Activated CD4-positive, alpha-beta T cell treated with anti-CD3 and anti-CD28 coated beads, Interleukin-10, Interleukin-2, amounts not matched to agents 100 ng/mL and 50 ng/mL, durations not matched to agents 16 hours and 8 hours (primary cell): ENCODE measurements at regions not wholly inside any gene's neighbourhood (a gene's known extent, or its start where the extent isn't known, plus 50 kb on each side); places are given as distances from the start of the nearest gene placed in this dataset.
"Not testable (repeated sequence)": the region's sequence is repeated elsewhere in the genome, so short reads cannot be mapped to it uniquely, and the experiment has no call there.

ENCODE experiments used
- DNase-seq: peaks from one replicate; pipeline ENCODE4 v3.0.0-alpha.2; 2020

GRCh38 chr11:103812680-103813079, 223.8 kb upstream of the DDI1 start:
- DNase-seq = no peak

DNA sequence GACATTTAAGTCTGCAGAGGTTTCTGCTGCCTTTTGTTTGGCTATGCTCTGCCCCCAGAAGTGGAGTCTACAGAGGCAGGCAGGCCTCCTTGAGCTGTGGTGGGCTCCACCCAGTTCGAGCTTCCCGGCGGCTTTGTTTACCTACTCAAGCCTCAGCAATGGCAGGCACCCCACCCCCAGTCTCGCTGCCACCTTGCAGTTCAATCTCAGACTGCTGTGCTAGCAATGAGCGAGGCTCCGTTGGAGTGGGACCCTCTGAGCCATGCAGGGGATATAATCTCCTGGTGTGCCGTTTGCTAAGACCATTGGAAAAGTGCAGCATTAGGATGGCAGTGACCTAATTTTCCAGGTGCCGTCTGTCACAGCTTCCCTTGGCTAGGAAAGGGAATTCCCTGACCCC, 216.1 kb upstream of the DDI1 start:
- not testable (repeated sequence) for DNase-seq

GRCh38 chr11:103824116-103824515, 212.3 kb upstream of the DDI1 start:
- DNase-seq = no peak

DNA sequence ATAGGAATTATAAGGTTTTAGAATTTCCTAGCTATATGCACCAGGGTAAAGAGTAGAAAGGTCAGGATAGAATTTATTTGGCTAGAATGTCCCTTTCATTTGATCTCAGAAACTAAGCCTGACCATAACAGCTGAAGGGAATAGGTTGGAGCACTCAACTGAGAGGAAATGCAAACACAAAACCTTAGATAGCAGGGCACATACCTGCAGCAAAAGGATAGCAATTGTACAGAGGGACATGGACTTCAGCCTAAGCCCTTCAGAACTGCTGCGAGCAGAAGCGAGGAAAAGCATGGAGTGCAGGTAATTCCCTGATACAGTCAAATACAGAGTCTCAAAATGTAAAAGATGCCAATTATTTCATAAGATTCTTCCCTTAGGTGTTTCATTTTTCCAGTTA, 211.0 kb upstream of the DDI1 start:
- no peak for DNase-seq

DNA sequence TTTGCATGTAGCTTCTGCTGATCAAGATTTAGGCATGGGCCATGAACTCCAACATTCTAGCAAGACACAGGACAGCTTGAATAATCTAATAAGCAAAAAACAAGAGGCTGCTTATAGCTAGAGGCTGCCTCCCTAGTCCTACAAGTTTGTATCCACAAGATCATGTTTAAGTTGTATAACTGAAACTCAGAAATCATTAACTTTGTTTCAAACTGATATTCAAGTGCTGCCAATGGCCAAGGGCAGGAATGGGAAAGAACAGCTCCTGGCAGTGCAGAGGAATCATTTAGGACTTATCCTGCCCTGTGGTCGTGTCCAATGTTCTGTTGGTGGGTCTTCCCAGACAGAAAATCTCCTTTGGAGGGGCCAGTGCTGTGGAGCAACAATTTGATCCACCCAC, 209.6 kb upstream of the DDI1 start:
- DNase-seq = no peak

DNA sequence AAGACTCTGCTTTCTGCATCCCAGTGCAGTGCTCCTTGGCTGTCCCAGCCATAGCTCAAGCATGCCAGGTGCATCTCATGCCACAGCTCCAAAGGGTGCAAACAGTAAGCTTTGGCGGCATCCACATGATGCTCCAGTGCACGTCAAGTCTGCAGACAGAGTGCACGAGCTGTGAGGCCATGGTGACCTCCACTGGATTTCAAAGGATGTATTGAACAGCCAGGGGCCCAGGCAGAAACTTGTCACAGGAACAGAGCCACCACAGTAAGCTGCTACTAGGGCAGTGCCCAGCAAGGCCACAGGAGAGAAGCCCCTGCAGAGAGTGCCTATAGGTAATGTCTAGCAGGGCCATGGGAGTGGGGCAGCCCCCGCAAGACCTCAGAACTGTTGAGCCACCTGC, 206.8 kb upstream of the DDI1 start:
- no peak for DNase-seq

GRCh38 chr11:103830205-103830604, 206.2 kb upstream of the DDI1 start:
- DNase-seq = no peak

- DNase-seq = no peak
These were observed 203.7 kb upstream of the DDI1 start for GRCh38 chr11:103832762-103833161.

GRCh38 chr11:103842191-103842590, 194.2 kb upstream of the DDI1 start:
- no peak for DNase-seq

DNA sequence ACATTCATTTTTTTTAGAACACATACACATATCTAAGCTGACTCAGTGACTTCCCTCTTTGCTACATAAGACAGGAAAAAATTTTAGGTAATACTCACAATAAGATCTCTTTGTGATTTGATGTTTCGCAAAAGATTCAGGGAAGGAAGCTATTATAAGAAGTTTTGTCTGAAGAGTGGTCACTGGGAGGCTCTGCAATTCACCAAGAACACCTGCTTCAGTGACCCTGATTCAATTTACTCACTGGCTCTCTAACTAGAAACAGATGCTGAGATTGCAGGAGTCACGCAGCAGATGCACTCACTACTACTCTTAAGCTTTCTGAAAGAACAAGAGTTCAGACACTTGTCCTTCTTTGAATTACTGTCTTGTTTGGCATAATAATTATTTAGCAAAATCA, 193.6 kb upstream of the DDI1 start:
- DNase-seq = no peak

GRCh38 chr11:103844327-103845215, 191.9 kb upstream of the DDI1 start:
- no peak for DNase-seq

DNA sequence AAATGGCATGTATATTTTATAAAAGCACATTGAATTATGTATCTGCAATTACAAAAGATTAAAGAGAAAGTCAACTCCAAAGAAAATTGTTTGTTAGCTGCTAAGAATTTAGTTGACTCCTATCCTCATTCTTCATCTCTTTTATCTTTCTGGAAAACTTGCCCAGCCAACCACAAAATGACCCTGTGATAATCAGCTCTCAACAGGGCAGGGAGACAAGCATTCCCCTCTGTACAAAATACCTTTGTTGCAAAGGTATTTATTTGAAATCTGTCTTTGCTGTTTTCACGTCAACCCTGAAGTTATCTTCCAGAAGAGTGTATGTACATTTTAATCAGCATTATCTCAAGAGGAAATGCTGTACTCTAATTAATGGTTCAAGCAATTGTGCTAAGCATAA, 191.1 kb upstream of the DDI1 start:
- no peak for DNase-seq

DNA sequence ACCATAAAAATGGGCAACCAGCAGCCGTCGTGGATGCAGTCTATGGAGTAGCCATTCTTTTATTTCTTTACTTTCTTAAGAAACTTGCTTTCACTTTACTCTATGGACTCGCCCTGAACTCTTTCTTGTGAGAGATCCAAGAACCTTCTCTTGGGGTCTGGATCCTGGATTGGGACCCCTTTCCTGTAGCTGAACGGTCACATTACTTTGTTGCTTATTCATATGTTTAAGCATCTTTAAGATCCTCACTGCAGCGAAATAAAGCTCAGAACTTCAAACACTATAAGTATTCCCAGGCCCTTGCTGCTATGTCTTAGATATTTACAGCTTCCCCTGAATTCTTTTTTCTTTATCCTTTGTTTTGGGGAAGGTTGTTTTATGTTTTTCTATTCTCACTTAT, 187.8 kb upstream of the DDI1 start:
- no peak for DNase-seq

GRCh38 chr11:103849366-103849765, 187.1 kb upstream of the DDI1 start:
- no peak for DNase-seq

- no peak for DNase-seq
These were observed 185.8 kb upstream of the DDI1 start for GRCh38 chr11:103850419-103851165.

DNA sequence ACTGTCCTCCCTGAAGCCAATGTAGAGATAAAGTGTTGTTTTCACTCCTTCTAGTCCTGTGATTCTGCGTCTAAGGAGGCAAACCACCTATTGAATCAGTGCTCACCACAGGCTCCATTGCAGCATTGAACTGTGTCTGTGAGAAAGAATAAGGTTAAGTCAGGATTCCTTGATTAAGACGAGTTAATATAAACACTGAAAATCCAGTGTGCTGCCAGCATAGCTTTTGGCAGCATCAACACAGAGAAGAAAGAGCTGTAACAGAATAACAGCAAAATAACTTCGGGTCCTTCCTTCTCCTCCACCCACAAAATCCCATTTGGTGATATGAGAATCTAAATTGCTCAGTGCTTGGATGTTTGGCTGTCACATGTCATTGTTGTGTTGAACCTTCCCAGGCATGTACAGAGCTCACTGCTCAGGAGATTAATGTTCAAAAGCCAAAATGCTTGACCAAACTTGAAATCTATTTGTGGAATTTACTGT, 185.2 kb upstream of the DDI1 start:
- DNase-seq = no peak
